ENCODE measurements at regions not wholly inside any gene's neighbourhood (a gene's known extent, or its start where the extent isn't known, plus 50 kb on each side); places are given as distances from the start of the nearest gene placed in this dataset.

- TF ChIP-seq CTCF (IDR thresholded peaks at IDR 0.05): no peak
- no peak for TF ChIP-seq POLR2A (IDR thresholded peaks at IDR 0.05)
These were observed 277.9 kb upstream of the TLE3 start for GRCh38 chr15:70375586-70375985.
